Muscle layer of colon (tissue), 2 donors: ENCODE measurements at regions not wholly inside any gene's neighbourhood (a gene's known extent, or its start where the extent isn't known, plus 50 kb on each side); places are given as distances from the start of the nearest gene placed in this dataset.

Source experiments
- H3K27ac ChIP-seq: one replicate; pipeline ENCODE4 v1.7.0; 2013; ENCODE audit warnings: low read depth, mild to moderate bottlenecking, low read length, moderate library complexity
- H3K27me3 ChIP-seq, 2 donors: one replicate each; pipeline ENCODE4 v1.7.0; 2013; ENCODE audit warnings: low read length in 2 of 2, mild to moderate bottlenecking in 2 of 2; ENCODE audit not compliant: insufficient read depth in 2 of 2, control insufficient read depth in 1 of 2
- H3K36me3 ChIP-seq: one replicate; pipeline ENCODE4 v1.7.0; 2013; ENCODE audit warnings: mild to moderate bottlenecking, low read length; ENCODE audit not compliant: insufficient read depth
- H3K4me1 ChIP-seq: one replicate; pipeline ENCODE4 v1.7.0; 2013; ENCODE audit warnings: mild to moderate bottlenecking, low read length; ENCODE audit not compliant: insufficient read depth
- H3K4me3 ChIP-seq, 2 donors: one replicate each; pipeline ENCODE4 v1.7.0; 2013; ENCODE audit warnings: low read length in 2 of 2, low read depth in 1 of 2, mild to moderate bottlenecking in 1 of 2, moderate library complexity in 1 of 2
- H3K9ac ChIP-seq: one replicate; pipeline ENCODE4 v1.7.0; 2013; ENCODE audit warnings: low read length
- H3K9me3 ChIP-seq: one replicate; pipeline ENCODE4 v1.7.0; 2013; ENCODE audit warnings: mild to moderate bottlenecking, low read length
- donor health status: abdominal sarcoma.
- donor health status: Adenocarcinoma of cecum.

- peaks cover 0 to 20% of the 10 kb centered on the region in 2 donors for H3K27me3 ChIP-seq
- no peak overlapping the region for H3K9ac ChIP-seq
- H3K9me3 ChIP-seq, result no peaks in the 10 kb centered on the region
- no peaks in the 10 kb centered on the region for H3K4me1 ChIP-seq
- H3K27ac ChIP-seq, result no peak overlapping the region
- no peak overlapping the region for H3K4me3 ChIP-seq
- no peaks in the 10 kb centered on the region for H3K36me3 ChIP-seq
These were observed 97.9 kb downstream of the ZNF280B start for GRCh38 chr22:22410677-22411076.

DNA sequence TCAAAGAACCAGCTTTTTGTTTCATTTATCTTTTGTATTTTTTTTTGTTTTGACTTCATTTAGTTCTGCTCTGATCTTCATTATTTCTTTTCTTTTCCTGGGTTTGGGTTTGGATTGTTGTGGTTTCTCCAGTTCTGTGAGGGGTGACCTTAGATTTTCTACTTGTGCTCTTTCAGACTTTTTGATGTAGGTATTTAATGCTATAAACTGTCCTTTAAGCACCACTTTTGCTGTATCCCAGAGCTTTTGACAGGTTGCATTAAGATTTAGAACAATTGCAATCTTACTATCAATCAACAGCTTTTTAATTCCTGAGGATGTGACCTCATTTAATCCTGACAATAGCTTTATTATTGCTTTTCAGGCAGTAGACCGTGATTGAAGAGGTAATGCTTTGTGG, 94.3 kb downstream of the ZNF280B start:
- Histone ChIP-seq H3K27me3 (peaks cover 0 to 18% of the 10 kb centered on the region in 2 donors), H3K9ac (no peak overlapping the region), H3K4me3 (no peak overlapping the region), H3K9me3 (no peaks in the 10 kb centered on the region), H3K27ac (no peak overlapping the region), H3K4me1 (no peaks in the 10 kb centered on the region), H3K36me3 (no peaks in the 10 kb centered on the region)

- no peak overlapping the region for H3K4me3 ChIP-seq
- no peaks in the 10 kb centered on the region for H3K4me1 ChIP-seq
- H3K36me3 ChIP-seq, result no peaks in the 10 kb centered on the region
- no peak overlapping the region for H3K9ac ChIP-seq
- no peak overlapping the region for H3K27ac ChIP-seq
- no peaks in the 10 kb centered on the region for H3K9me3 ChIP-seq
- peaks cover 0 to 14% of the 10 kb centered on the region in 2 donors for H3K27me3 ChIP-seq
These were observed 90.9 kb downstream of the ZNF280B start for GRCh38 chr22:22417495-22418162.

GRCh38 chr22:22418163-22418549, 90.4 kb downstream of the ZNF280B start:
- Histone ChIP-seq H3K4me3 (no peak overlapping the region), H3K4me1 (no peaks in the 10 kb centered on the region), H3K27me3 (peaks cover 0 to 14% of the 10 kb centered on the region in 2 donors), H3K9ac (no peak overlapping the region), H3K36me3 (no peaks in the 10 kb centered on the region), H3K9me3 (no peaks in the 10 kb centered on the region), H3K27ac (no peak overlapping the region)

GRCh38 chr22:22418957-22419356, 89.6 kb downstream of the ZNF280B start:
- Histone ChIP-seq H3K27me3 (peaks cover 0 to 14% of the 10 kb centered on the region in 2 donors), H3K9me3 (no peaks in the 10 kb centered on the region), H3K4me3 (no peak overlapping the region), H3K9ac (no peak overlapping the region), H3K4me1 (no peaks in the 10 kb centered on the region), H3K36me3 (no peaks in the 10 kb centered on the region), H3K27ac (no peak overlapping the region)

DNA sequence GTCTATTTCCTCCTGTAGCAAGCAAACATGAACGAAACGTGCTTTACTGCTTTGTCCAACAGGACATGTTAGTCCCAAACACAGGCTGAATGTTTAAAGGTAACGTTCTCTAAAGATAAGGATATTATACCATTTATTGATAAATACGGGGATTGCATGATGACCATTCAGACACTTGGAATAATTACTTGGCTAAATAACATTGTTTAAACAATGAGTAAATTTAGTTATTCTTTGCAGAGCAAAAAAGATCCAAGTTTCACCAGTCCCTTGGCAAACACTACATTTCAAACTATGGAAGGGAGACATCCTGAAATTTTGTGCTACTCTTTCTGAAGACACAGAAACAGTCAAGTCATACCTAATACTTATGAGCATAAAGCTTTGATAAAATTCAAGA, 88.0 kb downstream of the ZNF280B start:
- Histone ChIP-seq H3K27me3 (peaks cover 0 to 5% of the 10 kb centered on the region in 2 donors), H3K27ac (no peak overlapping the region), H3K4me1 (no peaks in the 10 kb centered on the region), H3K9ac (no peak overlapping the region), H3K4me3 (no peak overlapping the region), H3K9me3 (no peaks in the 10 kb centered on the region), H3K36me3 (no peaks in the 10 kb centered on the region)

- Histone ChIP-seq H3K36me3 (no peaks in the 10 kb centered on the region), H3K27ac (no peak overlapping the region), H3K4me3 (no peak overlapping the region), H3K9me3 (no peaks in the 10 kb centered on the region), H3K4me1 (no peaks in the 10 kb centered on the region), H3K9ac (no peak overlapping the region), H3K27me3 (no peaks in the 10 kb centered on the region)
These were observed 87.2 kb downstream of the ZNF280B start for GRCh38 chr22:22421392-22421791.

GRCh38 chr22:22422629-22423112, 85.9 kb downstream of the ZNF280B start:
- Histone ChIP-seq H3K4me3 (no peak overlapping the region), H3K9ac (no peak overlapping the region), H3K4me1 (no peaks in the 10 kb centered on the region), H3K9me3 (no peaks in the 10 kb centered on the region), H3K27me3 (peaks cover 0 to 7% of the 10 kb centered on the region in 2 donors), H3K27ac (no peak overlapping the region), H3K36me3 (no peaks in the 10 kb centered on the region)

DNA sequence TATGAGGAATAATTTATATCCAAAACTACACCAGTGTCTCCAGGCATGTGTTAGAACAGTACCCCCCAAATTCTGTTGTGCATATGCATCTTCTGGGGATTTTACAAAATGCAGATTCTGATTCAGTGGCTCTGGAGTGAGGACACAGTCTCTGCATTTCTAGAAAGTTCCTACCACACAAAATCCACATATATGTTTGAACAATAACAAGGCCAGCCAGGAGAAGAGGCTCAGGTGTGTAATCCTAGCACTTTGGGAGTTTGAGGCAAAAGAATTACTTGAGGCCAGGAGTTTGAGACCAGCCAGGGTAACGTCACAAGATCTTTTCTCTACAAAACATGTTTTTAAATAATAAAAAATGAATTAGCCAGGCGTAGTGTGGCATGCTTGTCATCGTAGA, 84.9 kb downstream of the ZNF280B start:
- Histone ChIP-seq H3K27me3 (peaks cover 0 to 7% of the 10 kb centered on the region in 2 donors), H3K4me1 (no peaks in the 10 kb centered on the region), H3K27ac (no peak overlapping the region), H3K9ac (no peak overlapping the region), H3K9me3 (no peaks in the 10 kb centered on the region), H3K36me3 (no peaks in the 10 kb centered on the region), H3K4me3 (no peak overlapping the region)

DNA sequence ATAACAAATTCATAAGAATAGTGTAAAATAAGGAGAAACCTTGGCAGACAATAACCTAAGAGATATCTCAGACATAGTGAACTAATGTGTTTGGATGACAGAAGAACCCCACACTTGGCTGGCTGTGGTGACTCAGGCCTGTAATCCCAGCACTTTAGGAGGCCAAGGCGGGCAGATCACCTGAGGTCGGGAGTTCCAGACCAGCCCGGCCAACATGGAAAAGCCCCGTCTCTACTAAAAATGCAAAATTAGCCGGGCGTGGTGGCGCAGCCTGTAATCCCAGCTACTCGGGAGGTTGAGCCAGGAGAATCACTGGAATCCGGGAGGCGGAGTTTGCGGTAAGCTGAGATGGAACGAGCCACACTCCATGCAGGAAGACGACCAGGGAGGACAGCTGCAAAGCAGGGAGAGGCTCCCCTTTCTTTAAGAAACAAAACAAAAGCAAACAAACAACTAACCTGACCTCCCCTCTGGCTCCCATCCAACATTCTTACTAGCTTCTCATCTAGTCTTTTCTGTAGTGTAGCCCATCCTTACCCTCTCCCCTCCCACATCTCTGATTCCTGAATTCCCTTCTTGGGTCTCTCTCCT, 84.2 kb downstream of the ZNF280B start:
- Histone ChIP-seq H3K4me3 (no peak overlapping the region), H3K9me3 (no peaks in the 10 kb centered on the region), H3K9ac (no peak overlapping the region), H3K27me3 (peaks cover 0 to 7% of the 10 kb centered on the region in 2 donors), H3K27ac (no peak overlapping the region), H3K4me1 (no peaks in the 10 kb centered on the region), H3K36me3 (no peaks in the 10 kb centered on the region)

DNA sequence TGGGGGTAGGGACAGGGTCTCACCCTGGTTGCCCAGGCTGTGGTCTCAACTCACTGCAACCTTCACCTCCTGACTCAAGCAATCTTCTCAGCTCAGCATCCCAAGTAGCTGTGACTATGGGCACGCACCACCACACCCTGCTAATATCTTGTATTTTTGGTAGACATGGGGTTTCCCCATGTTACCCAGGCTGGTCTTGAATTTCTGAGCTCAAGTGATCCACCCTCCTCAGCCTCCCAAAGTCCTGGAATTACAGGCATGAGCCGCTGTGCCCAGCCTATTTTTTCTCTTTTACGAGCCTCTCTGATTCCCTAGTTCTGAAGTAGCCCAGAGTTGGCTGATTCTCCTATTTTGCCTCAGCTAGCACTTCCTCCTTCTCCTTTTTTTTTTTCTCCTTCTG, 83.6 kb downstream of the ZNF280B start:
- Histone ChIP-seq H3K4me3 (no peak overlapping the region), H3K4me1 (no peaks in the 10 kb centered on the region), H3K9ac (no peak overlapping the region), H3K27ac (no peak overlapping the region), H3K9me3 (no peaks in the 10 kb centered on the region), H3K36me3 (no peaks in the 10 kb centered on the region), H3K27me3 (peaks cover 0 to 7% of the 10 kb centered on the region in 2 donors)

DNA sequence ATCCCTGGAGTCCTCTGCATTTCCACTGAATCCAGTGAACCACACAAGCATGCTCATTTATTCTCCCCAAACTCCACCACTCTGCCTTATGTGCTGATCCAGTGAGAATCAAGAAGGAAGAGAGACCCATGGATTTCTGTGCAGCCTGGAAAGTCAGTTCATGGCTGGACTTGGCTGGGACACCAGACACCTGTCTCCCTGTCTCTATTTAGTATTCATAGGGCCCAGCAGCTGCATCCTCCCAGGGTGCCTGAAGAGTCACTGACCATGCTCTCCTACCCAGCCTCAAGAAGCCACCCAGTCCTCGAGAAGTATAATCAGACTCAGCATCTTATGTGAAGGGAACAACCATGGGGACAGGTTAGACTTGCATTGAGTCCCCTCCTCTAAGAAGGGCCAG, 83.2 kb downstream of the ZNF280B start:
- Histone ChIP-seq H3K9ac (no peak overlapping the region), H3K4me1 (no peaks in the 10 kb centered on the region), H3K4me3 (no peak overlapping the region), H3K9me3 (no peaks in the 10 kb centered on the region), H3K27me3 (peaks cover 0 to 7% of the 10 kb centered on the region in 2 donors), H3K27ac (no peak overlapping the region), H3K36me3 (no peaks in the 10 kb centered on the region)
